HG02798 (cell line): ENCODE measurements at regions not wholly inside any gene's neighbourhood (a gene's known extent, or its start where the extent isn't known, plus 50 kb on each side); places are given as distances from the start of the nearest gene placed in this dataset.

ENCODE experiments used
- ATAC-seq: cut with Tn5 transposase; IDR thresholded peaks from one replicate; pipeline ENCODE4 v1.9.1; 2021; ENCODE audit warnings: mild to moderate bottlenecking; ENCODE audit not compliant: unreplicated experiment, poor library complexity

GRCh38 chrX:40326186-40326965 lies 228.6 kb upstream of the BCOR start:
- ATAC-seq: no peak

DNA sequence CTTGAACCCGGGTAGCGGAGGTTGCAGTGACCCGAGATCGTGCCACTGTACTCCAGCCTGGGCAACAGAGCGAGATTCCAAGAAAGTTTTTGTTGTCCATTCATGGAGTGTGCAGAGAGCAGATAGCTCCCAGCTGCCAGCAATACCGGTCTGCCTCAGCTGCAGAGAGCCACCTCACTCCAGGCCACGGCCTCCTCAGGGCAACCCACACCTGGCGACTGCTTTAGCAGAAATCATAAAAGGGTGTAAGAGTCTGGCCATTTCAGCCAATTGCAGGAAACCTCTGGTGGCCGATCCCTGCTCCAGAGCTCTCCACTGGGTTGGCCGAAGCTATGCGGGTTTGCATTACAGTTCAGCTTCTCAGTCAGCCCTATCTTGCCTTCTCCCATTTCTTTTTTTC lies 227.4 kb upstream of the BCOR start:
- ATAC-seq: no peak

DNA sequence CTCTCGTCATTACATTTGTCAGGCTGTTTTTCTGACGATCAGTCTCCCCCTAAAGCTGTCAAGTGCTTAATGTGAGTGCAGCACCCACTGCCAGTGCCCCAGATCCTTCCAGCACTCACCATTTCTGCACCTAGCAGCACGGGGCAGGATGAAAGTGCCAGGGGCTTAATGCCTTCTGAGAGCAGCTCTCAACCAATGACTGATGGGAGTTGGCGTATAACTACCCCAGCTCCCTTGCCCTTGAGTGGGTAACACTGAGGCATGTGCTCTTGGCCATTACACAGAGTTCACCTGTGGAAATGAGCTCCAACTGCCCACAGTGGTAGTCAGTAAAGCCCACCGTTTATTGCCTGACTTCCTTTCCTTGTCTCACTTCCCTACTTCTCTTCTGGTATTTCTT lies 226.2 kb upstream of the BCOR start:
- ATAC-seq: no peak

GRCh38 chrX:40320819-40321218 lies 223.1 kb upstream of the BCOR start:
- ATAC-seq: no peak

DNA sequence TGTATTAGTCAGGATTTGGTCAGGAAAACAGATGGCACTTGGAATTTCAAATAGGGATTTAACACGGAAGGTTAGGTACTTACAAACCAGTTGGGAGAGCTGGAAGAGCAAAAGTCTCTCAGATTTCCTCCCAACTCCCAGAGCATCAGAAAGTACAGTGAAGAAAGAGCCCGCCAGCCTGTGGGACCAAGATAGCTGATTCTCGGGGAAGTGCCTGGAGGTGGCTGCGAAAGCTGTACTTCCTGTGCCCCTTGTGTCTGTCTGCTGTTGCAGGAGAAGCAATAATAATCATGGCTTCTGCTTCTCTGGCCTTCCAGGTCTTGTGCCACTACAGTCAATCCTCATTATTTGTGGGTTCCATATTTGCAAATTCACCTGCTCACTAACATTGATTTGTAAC lies 221.0 kb upstream of the BCOR start:
- no peak for ATAC-seq

DNA sequence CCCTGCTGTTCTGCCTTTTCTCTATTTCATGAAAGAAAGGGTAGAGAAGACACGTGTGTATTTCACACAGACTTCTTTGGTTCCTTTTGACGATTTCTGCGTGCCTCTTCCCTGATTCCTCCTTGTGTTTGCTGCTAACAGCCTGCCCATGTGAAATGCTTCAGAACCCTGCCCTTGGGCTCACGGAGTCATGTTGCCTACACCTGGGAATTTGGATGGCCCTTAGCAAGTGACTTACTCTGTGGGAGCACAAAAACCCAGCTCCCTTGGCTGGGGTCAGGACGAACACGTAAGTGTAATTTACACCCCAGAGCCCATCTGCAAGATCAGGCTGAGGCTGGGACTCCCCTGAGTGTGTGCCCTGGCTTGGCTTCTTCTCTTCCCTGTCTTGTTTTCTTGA lies 220.3 kb upstream of the BCOR start:
- ATAC-seq: no peak

DNA sequence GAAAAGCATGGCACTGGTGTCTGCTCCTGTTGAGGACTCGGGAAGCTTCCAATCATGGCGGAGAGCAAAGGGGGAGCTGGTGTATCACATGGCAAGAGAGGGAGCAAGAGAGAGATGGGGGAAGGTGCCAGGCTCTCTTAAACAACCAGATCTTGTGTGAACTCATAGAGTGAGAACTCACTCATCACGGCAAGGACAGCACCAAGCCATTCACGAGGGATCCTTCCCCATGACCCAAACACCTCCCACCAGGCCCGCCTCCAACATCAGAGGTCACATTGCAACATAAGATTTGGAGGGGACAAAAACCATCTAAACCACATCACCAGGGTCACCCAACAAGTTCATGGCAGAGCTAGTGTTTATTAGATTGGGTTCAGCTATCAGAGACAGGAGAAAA lies 218.7 kb upstream of the BCOR start:
- no peak for ATAC-seq

DNA sequence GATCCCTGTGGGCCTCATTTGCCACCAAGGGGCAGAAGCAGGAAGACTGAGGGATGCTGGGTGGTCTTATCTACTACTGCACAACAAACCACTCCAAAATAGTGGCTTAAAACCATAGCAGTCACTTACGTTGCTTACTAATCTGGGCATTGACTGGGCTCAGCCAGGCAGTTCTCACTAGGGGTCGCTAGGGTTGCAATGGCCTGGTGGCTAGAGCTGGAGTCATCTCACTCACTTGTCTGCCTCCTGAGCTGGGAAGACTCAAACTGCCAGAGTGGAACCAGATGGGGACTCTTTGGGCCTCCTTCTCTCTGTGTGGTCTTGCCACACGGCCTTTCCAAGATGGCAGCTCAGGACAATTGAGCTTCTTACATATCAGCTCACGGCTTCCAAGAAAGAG lies 216.3 kb upstream of the BCOR start:
- no peak for ATAC-seq

- no peak for ATAC-seq
Observed at GRCh38 chrX:40313269-40313668, 215.5 kb upstream of the BCOR start.

DNA sequence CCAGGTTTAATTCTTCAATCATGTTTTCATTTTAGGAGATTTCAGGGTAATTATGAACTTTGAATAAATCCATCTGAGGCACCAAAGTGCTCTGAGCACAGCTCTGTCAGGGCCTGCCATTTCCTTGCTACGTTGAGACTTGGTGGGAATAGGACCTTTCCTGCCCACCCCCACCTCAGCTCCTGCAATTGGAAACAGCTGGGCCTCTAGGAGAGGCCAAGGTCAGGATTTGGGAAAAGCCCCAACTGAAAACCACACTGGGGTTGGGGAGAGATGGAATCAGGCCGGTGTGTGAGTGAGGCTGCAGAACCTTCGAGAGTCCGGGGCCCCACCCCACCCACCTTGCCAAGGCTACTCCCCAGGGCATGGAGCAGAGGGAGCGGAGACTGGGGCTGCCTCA lies 212.7 kb upstream of the BCOR start:
- no peak for ATAC-seq

DNA sequence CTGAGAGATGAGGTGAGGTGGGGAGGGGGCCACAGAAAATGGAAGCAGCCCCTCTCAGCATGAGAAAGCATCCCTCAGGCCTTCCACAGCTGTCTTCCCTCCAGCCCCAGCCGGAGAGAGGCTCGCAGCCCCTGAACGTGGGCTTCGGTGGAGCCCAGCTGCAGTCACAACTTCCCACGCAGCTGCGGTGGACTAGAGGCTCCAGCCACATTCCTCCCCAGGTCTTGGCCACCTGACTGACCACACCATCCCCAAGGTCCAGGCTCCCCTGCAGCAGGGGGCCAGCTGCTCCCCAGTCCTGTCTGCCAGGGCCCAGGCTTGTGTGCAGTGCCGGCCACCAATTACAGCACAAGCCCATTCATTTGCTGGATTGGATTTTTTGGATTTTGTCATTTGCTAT lies 212.3 kb upstream of the BCOR start:
- no peak for ATAC-seq

GRCh38 chrX:40307871-40308270 lies 210.1 kb upstream of the BCOR start:
- no peak for ATAC-seq

DNA sequence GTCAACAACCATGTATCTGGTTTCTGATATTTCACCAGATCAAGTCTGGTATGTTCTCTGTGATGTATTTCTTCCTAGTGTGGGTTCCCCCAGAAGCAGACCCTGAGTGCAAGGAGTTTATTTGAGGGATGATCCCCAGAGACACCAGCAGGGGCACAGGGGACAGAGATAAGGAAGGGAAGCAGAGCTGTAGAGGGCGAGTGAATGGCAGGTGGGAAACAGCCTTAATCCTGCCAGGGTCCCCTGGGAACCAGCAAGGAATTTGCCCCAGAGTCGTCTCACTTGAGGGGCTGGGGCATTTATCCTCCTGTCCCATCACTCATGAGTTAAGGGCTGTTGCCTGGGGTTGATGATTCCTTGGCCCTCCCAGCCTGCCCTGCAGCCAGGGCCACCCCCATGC lies 206.4 kb upstream of the BCOR start:
- ATAC-seq: no peak

GRCh38 chrX:40303256-40304077 lies 205.7 kb upstream of the BCOR start:
- no peak for ATAC-seq

- no peak for ATAC-seq
Observed at GRCh38 chrX:40300286-40300890, 202.6 kb upstream of the BCOR start.

- ATAC-seq: no peak
Observed at GRCh38 chrX:40299641-40300046, 201.9 kb upstream of the BCOR start.

DNA sequence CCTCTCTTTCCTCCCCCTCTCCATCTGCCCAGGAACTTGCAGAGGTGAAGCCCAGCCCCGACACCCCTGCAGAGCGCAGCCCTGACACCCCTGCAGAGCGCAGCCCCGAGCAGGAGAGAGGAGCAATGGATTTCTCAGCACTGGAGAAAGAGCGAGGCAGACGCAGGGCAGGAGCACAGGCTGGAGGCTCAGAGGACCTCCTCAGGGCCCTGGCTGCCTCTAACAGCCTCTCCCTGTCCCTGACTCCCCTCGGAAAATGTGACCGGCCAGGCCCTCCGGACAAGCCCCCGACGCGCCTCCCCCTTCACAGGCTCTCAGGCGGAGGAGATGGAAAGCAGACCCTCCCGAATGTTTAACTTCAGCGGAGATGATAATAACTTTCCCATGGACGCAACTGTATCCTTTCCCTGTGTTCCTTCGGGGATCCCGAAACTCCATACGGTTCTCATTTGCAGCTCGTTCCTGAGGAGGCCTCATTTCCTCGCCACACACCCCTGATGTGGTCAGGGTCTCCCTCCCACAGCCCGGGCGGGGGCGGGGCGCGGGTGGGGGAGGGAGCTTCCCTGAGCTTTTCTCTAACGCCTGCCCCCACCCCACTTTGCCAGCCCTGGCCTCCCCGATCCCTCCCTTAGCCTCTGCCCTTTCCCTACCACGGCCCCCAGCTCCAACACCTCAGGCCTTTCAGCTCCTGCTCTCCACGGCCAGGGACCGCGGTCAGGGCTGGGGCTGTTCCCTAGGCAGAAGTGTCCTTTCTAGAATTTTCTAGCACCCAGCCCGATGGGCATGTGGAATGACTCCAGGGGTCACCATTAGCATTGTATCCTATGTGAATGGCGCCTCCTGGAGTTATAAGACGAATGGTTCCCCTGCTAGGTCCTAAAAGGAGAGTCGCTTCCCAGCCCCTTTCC lies 201.1 kb upstream of the BCOR start:
- no peak for ATAC-seq

DNA sequence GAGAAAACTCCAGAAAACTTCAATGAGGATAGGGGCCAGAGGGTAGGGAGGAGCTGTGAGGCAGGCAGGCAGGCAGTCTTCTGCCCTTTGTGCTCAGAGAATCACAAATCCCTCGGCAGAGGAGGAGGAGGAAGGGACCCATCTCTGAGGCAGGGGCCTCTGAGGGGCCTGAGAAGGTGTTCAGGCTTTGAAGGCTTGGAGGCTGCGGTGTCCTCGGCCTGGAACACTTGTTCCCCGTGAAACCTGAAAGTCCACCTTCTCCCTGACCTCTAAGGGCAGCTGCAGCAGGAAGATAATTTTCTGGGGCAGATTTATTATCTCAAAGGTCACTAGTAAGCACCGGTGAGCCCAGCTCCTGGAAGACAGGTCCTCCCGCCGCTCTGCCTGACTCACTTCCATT lies 200.3 kb upstream of the BCOR start:
- no peak for ATAC-seq

- ATAC-seq: no peak
Observed at GRCh38 chrX:40291553-40291952, 193.8 kb upstream of the BCOR start.

DNA sequence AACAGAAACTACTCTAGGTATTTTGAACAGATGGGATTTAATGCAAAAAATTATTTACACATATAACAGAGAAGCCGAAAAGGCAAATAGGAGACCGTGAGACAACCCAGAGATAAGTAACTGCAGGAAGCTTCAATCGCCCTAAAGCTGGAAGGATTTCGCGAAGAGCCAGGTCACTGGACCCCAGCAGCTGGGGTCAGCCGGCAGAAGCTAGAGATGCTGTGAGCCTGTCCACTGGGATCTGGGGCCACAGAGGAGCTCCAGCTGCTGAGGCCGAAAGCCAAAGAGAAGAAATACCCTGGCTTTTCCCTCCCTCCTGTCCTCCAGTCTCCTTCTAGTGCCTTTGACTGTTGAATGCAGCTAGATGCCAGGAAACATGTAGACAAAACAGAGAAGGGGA lies 192.8 kb upstream of the BCOR start:
- ATAC-seq: no peak
